ENCODE measurements at regions not wholly inside any gene's neighbourhood (a gene's known extent, or its start where the extent isn't known, plus 50 kb on each side); places are given as distances from the start of the nearest gene placed in this dataset.

DNA sequence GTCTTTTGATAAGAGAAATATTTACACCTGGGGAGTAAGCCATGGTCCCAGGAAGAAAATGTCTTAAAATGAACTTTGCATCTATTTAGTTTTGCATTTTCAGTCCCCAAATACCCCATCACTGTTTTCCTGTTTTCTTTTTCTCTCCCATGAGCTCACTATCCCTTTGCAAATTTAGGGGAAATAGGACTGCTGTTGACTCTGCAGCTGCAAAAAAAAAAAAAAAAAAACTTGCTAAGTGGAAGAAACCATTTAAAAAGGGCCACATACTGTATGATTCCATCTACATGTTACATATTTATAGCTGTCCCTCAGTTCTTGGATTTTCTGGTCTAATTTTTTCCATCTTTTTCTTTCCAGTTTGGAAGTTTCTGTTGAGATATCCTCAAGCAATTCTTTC is 98.2 kb upstream of the SERP2 start:
- TF ChIP-seq SIN3A (IDR thresholded peaks at IDR 0.05; ENCODE audit: borderline replicate concordance, insufficient read depth, low read length) (no peak), POLR2AphosphoS5 (IDR thresholded peaks at IDR 0.05; ENCODE audit: low read depth, low read length) (no peak), TAF1 (IDR thresholded peaks at IDR 0.05; ENCODE audit: borderline replicate concordance, insufficient read depth, low read length) (no peak)

Measured in PFSK-1 (cell line).